Stimulated activated memory B cell treated with anti-CD40 and anti-IgM and Interleukin-4, amounts not matched to agents 10 μg/mL and 1 μg/mL and 100 μg/mL, for 72 hours (primary cell): ENCODE measurements at regions not wholly inside any gene's neighbourhood (a gene's known extent, or its start where the extent isn't known, plus 50 kb on each side); places are given as distances from the start of the nearest gene placed in this dataset.

Experiments
- ATAC-seq: fragments of 150-1000 bp; cut with Tn5 transposase; 2 replicates; pipeline ENCODE4 v1.10.0; 2021
- H3K27ac Mint-ChIP-seq: one replicate; pipeline ENCODE4 v1.8.0; 2022; ENCODE audit warnings: mild to moderate bottlenecking, mixed read lengths
- H3K27me3 Mint-ChIP-seq: one replicate; pipeline ENCODE4 v1.8.0; 2022; ENCODE audit warnings: mixed read lengths
- H3K36me3 Mint-ChIP-seq: one replicate; pipeline ENCODE4 v1.8.0; 2022; ENCODE audit warnings: mixed read lengths
- H3K4me1 Mint-ChIP-seq: one replicate; pipeline ENCODE4 v1.8.0; 2022; ENCODE audit warnings: mixed read lengths
- H3K4me3 Mint-ChIP-seq: one replicate; pipeline ENCODE4 v1.8.0; 2022; ENCODE audit warnings: mild to moderate bottlenecking, moderate library complexity, mixed read lengths
- H3K9me3 Mint-ChIP-seq: one replicate; pipeline ENCODE4 v1.8.0; 2022; ENCODE audit warnings: mixed read lengths

GRCh38 chr18:38321262-38321661, 755.7 kb upstream of the CELF4 start:
- ATAC-seq = no peak
- peaks cover 21% of the 10 kb centered on the region for H3K9me3 Mint-ChIP-seq
- H3K27ac Mint-ChIP-seq = no peak overlapping the region
- H3K27me3 Mint-ChIP-seq = no peaks in the 10 kb centered on the region
- H3K4me1 Mint-ChIP-seq = no peaks in the 10 kb centered on the region
- H3K36me3 Mint-ChIP-seq = no peaks in the 10 kb centered on the region
- no peak overlapping the region for H3K4me3 Mint-ChIP-seq

- no peak overlapping the region for H3K27ac Mint-ChIP-seq
- no peaks in the 10 kb centered on the region for H3K4me1 Mint-ChIP-seq
- no peaks in the 10 kb centered on the region for H3K27me3 Mint-ChIP-seq
- ATAC-seq = no peak
- no peaks in the 10 kb centered on the region for H3K36me3 Mint-ChIP-seq
- peaks cover 8% of the 10 kb centered on the region for H3K9me3 Mint-ChIP-seq
- H3K4me3 Mint-ChIP-seq = no peak overlapping the region
These were observed 752.8 kb upstream of the CELF4 start for GRCh38 chr18:38318416-38318815.

DNA sequence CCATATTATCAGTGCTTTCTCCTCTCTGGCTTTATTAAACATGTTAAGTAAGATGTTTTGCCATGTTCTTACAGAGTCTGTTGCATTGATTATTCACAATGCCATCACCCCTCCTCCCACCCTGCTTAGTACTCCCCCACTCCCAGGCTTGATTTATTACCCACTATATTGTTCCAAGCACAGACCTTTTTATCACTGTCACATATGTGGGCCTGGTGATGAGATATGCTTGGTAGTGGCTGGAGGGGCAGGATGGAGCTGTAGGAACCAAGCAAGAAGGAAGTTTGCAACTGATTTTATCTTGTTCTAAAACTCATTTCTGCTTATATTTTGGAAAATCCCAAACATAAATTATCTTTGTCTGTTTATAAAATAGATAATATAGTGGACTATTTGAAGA, 748.2 kb upstream of the CELF4 start:
- Mint-ChIP-seq H3K27me3 (no peaks in the 10 kb centered on the region), H3K9me3 (peaks cover 5% of the 10 kb centered on the region), H3K27ac (no peak overlapping the region), H3K4me1 (no peaks in the 10 kb centered on the region), H3K4me3 (no peak overlapping the region), H3K36me3 (no peaks in the 10 kb centered on the region)
- no peak for ATAC-seq

DNA sequence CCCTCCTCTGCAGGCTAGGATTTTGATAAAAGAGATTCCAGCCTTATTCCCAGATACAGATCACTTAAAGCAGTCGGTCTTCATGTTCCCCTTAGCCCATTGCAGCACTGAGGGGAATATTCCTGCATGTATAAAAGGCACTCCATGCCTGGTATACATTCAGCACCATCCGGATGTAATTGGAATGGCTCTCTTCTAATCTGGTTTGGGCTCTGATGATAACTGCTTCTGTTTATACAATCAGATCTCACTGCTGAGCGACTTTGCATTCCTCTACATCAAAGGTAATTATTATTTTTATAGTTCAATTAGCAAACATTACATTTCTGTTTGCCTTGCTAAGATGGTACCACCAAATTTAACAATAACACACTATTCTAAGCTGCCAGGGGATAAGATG, 746.9 kb upstream of the CELF4 start:
- Mint-ChIP-seq H3K27me3 (no peaks in the 10 kb centered on the region), H3K4me3 (no peak overlapping the region), H3K4me1 (no peaks in the 10 kb centered on the region), H3K9me3 (peaks cover 5% of the 10 kb centered on the region), H3K27ac (no peak overlapping the region), H3K36me3 (no peaks in the 10 kb centered on the region)
- ATAC-seq = no peak

GRCh38 chr18:38310936-38311335, 745.3 kb upstream of the CELF4 start:
- Mint-ChIP-seq H3K36me3 (no peaks in the 10 kb centered on the region), H3K27ac (no peak overlapping the region), H3K9me3 (peaks cover 5% of the 10 kb centered on the region), H3K4me3 (no peak overlapping the region), H3K4me1 (no peaks in the 10 kb centered on the region), H3K27me3 (no peaks in the 10 kb centered on the region)
- ATAC-seq = no peak

- Mint-ChIP-seq H3K27me3 (no peaks in the 10 kb centered on the region), H3K4me3 (no peak overlapping the region), H3K4me1 (no peaks in the 10 kb centered on the region), H3K27ac (no peak overlapping the region), H3K36me3 (no peaks in the 10 kb centered on the region), H3K9me3 (no peaks in the 10 kb centered on the region)
- no peak for ATAC-seq
These were observed 742.3 kb upstream of the CELF4 start for GRCh38 chr18:38307914-38308313.

DNA sequence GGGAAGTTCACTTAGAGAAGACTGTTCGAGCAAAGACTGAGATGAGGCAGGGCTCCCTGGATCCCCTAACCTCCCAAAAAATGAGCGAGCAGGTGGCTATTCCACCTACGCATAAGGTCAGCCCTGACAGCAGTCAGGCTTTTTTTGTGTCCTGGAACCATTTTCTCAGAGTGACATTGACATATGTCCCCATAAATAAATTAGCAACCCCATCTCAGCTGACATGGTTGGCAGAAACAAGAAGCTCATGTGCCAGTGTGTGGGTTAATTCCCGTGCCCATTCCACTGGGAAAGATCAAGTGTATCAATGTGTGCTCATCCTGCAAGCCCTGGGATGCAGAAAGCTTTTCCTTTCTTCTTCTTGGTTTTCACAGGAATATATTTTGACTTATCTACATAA, 740.4 kb upstream of the CELF4 start:
- H3K27ac Mint-ChIP-seq = no peak overlapping the region
- H3K4me3 Mint-ChIP-seq = no peak overlapping the region
- H3K4me1 Mint-ChIP-seq = no peaks in the 10 kb centered on the region
- no peak for ATAC-seq
- no peaks in the 10 kb centered on the region for H3K27me3 Mint-ChIP-seq
- H3K36me3 Mint-ChIP-seq = no peaks in the 10 kb centered on the region
- peaks cover 4% of the 10 kb centered on the region for H3K9me3 Mint-ChIP-seq

- no peaks in the 10 kb centered on the region for H3K36me3 Mint-ChIP-seq
- peaks cover 4% of the 10 kb centered on the region for H3K9me3 Mint-ChIP-seq
- no peak overlapping the region for H3K4me3 Mint-ChIP-seq
- no peak for ATAC-seq
- no peaks in the 10 kb centered on the region for H3K4me1 Mint-ChIP-seq
- H3K27me3 Mint-ChIP-seq = no peaks in the 10 kb centered on the region
- no peak overlapping the region for H3K27ac Mint-ChIP-seq
These were observed 736.0 kb upstream of the CELF4 start for GRCh38 chr18:38301621-38302020.

GRCh38 chr18:38297910-38298309, 732.3 kb upstream of the CELF4 start:
- no peak overlapping the region for H3K27ac Mint-ChIP-seq
- no peaks in the 10 kb centered on the region for H3K27me3 Mint-ChIP-seq
- H3K4me1 Mint-ChIP-seq = no peaks in the 10 kb centered on the region
- no peak for ATAC-seq
- H3K4me3 Mint-ChIP-seq = no peak overlapping the region
- H3K36me3 Mint-ChIP-seq = no peaks in the 10 kb centered on the region
- H3K9me3 Mint-ChIP-seq = peaks cover 6% of the 10 kb centered on the region

DNA sequence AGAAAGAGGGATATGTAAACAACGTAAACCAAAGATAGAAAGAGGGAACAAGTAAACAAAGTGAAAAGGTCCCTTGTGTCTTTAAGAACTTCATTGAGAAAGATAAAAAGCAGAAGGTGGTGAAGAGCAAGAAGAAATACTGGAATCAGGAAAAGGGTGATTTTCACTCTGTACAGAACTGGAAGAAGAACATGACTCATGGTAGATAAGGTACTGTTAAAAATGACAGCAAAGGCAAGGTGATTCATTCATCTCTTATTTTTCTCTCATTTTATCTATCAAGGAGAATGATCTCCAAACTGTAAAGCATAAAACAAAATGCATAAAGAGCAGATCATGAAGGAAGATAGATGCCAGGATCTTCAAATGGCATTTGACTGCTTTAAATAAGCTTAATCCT, 724.6 kb upstream of the CELF4 start:
- no peaks in the 10 kb centered on the region for H3K27me3 Mint-ChIP-seq
- H3K4me3 Mint-ChIP-seq = no peak overlapping the region
- no peaks in the 10 kb centered on the region for H3K36me3 Mint-ChIP-seq
- no peak for ATAC-seq
- H3K9me3 Mint-ChIP-seq = peaks cover 21% of the 10 kb centered on the region
- H3K4me1 Mint-ChIP-seq = no peaks in the 10 kb centered on the region
- no peak overlapping the region for H3K27ac Mint-ChIP-seq

GRCh38 chr18:38284972-38285371, 719.4 kb upstream of the CELF4 start:
- Mint-ChIP-seq H3K4me1 (no peaks in the 10 kb centered on the region), H3K27me3 (no peaks in the 10 kb centered on the region), H3K9me3 (peaks cover 18% of the 10 kb centered on the region), H3K4me3 (no peak overlapping the region), H3K27ac (no peak overlapping the region), H3K36me3 (no peaks in the 10 kb centered on the region)
- no peak for ATAC-seq

DNA sequence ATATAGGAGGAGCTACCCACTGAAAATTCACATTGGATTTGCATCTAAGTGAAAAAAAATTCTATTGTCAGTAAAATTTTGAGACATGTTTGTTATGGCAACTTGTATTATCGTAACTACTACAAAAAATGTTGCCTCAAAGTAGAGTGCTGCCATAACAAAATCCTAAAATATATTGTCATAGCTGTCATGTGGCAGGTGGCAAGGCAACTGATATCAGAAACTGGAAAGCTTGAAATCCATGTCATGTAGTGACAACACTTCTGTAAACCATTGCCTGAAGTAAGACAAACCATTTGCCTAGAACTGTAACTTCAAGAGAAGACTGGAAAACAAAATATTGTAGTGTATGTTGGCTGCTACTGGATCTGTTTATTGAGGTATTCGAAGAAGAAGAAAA, 697.5 kb upstream of the CELF4 start:
- no peak overlapping the region for H3K27ac Mint-ChIP-seq
- H3K36me3 Mint-ChIP-seq = no peaks in the 10 kb centered on the region
- H3K27me3 Mint-ChIP-seq = no peaks in the 10 kb centered on the region
- no peak for ATAC-seq
- no peak overlapping the region for H3K4me3 Mint-ChIP-seq
- H3K4me1 Mint-ChIP-seq = no peaks in the 10 kb centered on the region
- peaks cover 11% of the 10 kb centered on the region for H3K9me3 Mint-ChIP-seq

DNA sequence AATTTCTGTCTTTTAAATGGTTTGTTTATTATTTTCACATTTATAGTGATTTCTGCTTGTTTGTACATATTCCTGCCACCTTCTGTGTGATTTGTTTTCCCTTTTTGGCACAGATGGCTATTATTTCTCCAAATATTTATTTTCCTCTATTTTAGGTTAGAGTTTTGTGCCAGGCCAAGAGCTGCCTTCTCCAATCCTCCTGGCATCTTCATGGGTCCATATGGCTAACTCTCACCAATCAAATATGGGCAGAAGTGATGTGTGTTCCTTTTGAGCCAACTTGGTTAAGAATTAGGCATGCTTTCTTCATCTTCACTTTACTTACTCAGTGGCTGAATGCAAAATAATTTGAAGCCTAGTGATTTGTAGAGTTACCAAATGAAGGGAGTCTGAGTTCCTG, 697.1 kb upstream of the CELF4 start:
- H3K4me1 Mint-ChIP-seq = no peaks in the 10 kb centered on the region
- H3K4me3 Mint-ChIP-seq = no peak overlapping the region
- no peaks in the 10 kb centered on the region for H3K36me3 Mint-ChIP-seq
- H3K9me3 Mint-ChIP-seq = peaks cover 8% of the 10 kb centered on the region
- no peak overlapping the region for H3K27ac Mint-ChIP-seq
- ATAC-seq = no peak
- no peaks in the 10 kb centered on the region for H3K27me3 Mint-ChIP-seq

GRCh38 chr18:38257661-38258060, 692.1 kb upstream of the CELF4 start:
- Mint-ChIP-seq H3K27me3 (no peaks in the 10 kb centered on the region), H3K9me3 (peaks cover 2% of the 10 kb centered on the region), H3K4me1 (no peaks in the 10 kb centered on the region), H3K36me3 (no peaks in the 10 kb centered on the region), H3K27ac (no peak overlapping the region), H3K4me3 (no peak overlapping the region)
- no peak for ATAC-seq

- Mint-ChIP-seq H3K4me3 (no peak overlapping the region), H3K36me3 (no peaks in the 10 kb centered on the region), H3K9me3 (peaks cover 2% of the 10 kb centered on the region), H3K27ac (no peak overlapping the region), H3K4me1 (no peaks in the 10 kb centered on the region), H3K27me3 (no peaks in the 10 kb centered on the region)
- ATAC-seq = no peak
These were observed 690.8 kb upstream of the CELF4 start for GRCh38 chr18:38256366-38256765.

GRCh38 chr18:38250971-38251370, 685.4 kb upstream of the CELF4 start:
- ATAC-seq = no peak
- no peak overlapping the region for H3K4me3 Mint-ChIP-seq
- H3K36me3 Mint-ChIP-seq = no peaks in the 10 kb centered on the region
- no peaks in the 10 kb centered on the region for H3K27me3 Mint-ChIP-seq
- no peaks in the 10 kb centered on the region for H3K4me1 Mint-ChIP-seq
- no peak overlapping the region for H3K27ac Mint-ChIP-seq
- peaks cover 6% of the 10 kb centered on the region for H3K9me3 Mint-ChIP-seq

GRCh38 chr18:38244480-38244879, 678.9 kb upstream of the CELF4 start:
- H3K27ac Mint-ChIP-seq = no peak overlapping the region
- no peak for ATAC-seq
- H3K36me3 Mint-ChIP-seq = no peaks in the 10 kb centered on the region
- peaks cover 6% of the 10 kb centered on the region for H3K9me3 Mint-ChIP-seq
- no peaks in the 10 kb centered on the region for H3K27me3 Mint-ChIP-seq
- H3K4me3 Mint-ChIP-seq = no peak overlapping the region
- no peaks in the 10 kb centered on the region for H3K4me1 Mint-ChIP-seq
